Lower leg skin (tissue), 4 donors: ENCODE measurements at regions not wholly inside any gene's neighbourhood (a gene's known extent, or its start where the extent isn't known, plus 50 kb on each side); places are given as distances from the start of the nearest gene placed in this dataset.

Experiments
- DNase-seq, 2 donors: peaks; one replicate each; pipeline ENCODE4 v3.0.0-alpha.2; 2019; ENCODE audit warnings: low spot score in 2 of 2
- H3K4me3 ChIP-seq: fragments of 200-600 bp; sonication (generic); 2 replicates; pipeline ENCODE4 v1.5.1; 2017; ENCODE audit warnings: mild to moderate bottlenecking, low read depth; ENCODE audit not compliant: poor library complexity, severe bottlenecking
- POLR2A ChIP-seq, 2 donors: fragments of 450-650 bp; IDR thresholded peaks; one replicate each; pipeline ENCODE4 v1.6.1; 2016 to 2017; ENCODE audit warnings: antibody characterized with exemption in 2 of 2, mild to moderate bottlenecking in 1 of 2, moderate library complexity in 1 of 2
- WGBS, 2 donors: methylation state at CpG; one replicate each; pipeline ENCODE4 v1.1.5; 2018; 5-methylcytosine and 5-hydroxymethylcytosine counted together
- intact Hi-C: fragments of 100-400 bp; cut with DNase I; formaldehyde crosslinking; loops from one replicate; pipeline ENCODE4 v1.15.0; 2023; ENCODE audit warnings: low total_unique reads
- TF ChIP-seq, protein P1 (sequence below), 3 donors: fragments of 450-650 bp; IDR thresholded peaks; one replicate each; pipeline ENCODE4 v1.5.1; 2016; ENCODE audit warnings: antibody characterized with exemption in 3 of 3, mild to moderate bottlenecking in 3 of 3, moderate library complexity in 2 of 3

DNA sequence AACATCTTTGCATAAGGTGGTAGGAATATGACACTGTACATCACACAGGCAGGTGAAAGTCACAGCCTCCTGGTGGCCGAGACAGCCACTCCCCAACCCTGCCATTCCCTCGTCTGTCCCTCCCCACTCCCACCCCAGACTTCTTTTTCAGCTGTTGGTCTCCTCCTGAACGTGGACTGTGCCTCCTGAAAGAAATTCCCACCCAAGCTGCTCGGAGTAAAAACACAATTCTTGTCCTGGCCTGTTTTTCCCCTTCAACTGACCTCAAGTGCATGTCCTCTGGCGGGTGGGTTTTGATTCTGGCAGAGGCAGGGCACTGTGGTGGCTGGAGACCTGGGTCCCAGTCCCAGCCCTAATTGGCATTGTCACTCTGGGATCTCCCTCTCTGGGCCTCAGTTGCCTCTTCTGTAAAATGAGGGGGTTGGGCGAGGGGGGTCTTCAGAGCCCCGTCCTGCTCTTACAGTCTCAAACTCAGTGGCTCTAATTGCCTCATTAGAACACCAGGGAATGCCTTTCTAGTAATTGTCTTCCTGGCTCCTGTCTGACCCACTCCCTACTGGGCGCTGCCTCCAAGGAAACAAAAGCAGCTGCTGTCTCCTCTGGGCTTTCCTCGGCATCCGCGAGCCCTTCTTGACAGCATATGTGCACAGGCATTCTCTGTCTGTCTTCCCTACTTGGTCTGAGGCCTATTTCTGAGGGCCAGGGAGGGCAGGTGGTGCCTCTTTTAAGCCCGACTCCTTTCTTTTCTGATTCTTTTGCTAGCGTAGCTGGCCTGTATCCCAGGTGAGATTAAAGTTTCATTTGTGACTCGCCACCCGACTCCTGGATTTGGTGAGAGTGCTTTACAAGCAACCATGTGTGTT is 186.6 kb upstream of the RMST start:
- TF ChIP-seq, protein P1, sequence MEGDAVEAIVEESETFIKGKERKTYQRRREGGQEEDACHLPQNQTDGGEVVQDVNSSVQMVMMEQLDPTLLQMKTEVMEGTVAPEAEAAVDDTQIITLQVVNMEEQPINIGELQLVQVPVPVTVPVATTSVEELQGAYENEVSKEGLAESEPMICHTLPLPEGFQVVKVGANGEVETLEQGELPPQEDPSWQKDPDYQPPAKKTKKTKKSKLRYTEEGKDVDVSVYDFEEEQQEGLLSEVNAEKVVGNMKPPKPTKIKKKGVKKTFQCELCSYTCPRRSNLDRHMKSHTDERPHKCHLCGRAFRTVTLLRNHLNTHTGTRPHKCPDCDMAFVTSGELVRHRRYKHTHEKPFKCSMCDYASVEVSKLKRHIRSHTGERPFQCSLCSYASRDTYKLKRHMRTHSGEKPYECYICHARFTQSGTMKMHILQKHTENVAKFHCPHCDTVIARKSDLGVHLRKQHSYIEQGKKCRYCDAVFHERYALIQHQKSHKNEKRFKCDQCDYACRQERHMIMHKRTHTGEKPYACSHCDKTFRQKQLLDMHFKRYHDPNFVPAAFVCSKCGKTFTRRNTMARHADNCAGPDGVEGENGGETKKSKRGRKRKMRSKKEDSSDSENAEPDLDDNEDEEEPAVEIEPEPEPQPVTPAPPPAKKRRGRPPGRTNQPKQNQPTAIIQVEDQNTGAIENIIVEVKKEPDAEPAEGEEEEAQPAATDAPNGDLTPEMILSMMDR (IDR thresholded peaks at IDR 0.05), result no peak
- TF ChIP-seq POLR2A (IDR thresholded peaks at IDR 0.05), result no peak
- DNase-seq, result no peak
- intact Hi-C loops, result no loop called here
- H3K4me3 ChIP-seq, result no peak overlapping the region
- 42 to 45% methylated on average over 15 of the region's 15 CpGs for WGBS, 2 donors

DNA sequence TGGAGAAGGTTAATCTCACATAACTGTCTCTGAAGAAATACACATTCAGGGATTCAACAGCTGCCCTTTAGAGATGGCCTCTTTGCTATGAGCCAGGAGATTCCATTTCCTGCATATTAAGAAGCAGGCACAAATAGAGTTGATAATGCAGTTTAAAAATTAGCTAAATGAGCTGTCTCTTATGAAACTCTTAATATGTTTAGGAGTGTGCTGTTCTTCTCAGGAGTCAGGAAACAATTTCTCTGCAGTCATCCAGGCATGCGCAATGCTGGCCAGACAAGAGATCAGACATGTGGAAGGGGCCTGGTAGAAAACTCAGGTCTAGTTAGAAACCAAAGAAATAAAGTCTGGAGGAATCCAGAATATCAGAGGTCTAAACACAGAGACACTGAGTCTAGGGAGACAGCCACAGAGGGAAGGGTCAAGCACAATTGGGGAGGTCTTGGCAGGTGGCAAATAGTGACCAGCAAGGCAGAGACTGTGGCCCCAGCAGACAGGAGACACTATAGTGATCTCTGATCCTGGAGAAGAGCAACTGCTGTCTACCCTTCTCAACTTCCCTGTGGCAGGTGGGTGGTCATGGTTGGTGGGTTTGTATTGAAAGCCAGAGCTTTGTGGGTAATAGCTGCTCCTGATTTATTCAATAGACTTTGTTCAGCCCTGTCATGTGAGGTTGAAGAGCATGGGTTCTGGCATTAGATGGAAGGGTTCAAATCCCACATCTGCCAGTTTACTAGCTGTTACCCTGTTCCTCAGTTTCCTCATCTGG is 185.8 kb upstream of the RMST start:
- no peak for DNase-seq
- intact Hi-C loops, result no loop called here
- no peak overlapping the region for H3K4me3 ChIP-seq
- WGBS, 2 donors, result 86 to 97% methylated on average over 1 of the region's 1 CpG
- TF ChIP-seq POLR2A (IDR thresholded peaks at IDR 0.05), result no peak
- TF ChIP-seq, protein P1 (IDR thresholded peaks at IDR 0.05), result no peak

DNA sequence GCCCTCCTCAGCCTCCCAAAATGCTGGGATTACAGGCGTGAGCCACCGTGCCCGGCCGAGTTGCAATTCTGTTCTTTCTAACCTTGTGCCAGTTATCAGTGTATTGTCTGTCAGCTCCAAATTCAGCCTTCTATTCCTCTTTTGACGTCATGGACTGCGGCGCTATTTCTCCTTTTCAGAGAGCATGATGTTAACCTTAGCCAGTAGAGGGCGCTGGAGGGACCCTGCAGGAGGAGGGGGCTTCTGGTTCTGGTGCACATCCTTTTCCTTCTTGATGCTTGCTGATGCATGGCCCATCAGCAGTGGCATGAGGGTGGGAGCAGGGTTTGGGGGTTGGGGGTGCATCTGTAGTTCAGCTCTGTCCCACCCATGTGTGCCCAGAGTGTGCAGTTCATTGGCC is 179.3 kb upstream of the RMST start:
- 81 to 82% methylated on average over 8 of the region's 8 CpGs for WGBS, 2 donors
- H3K4me3 ChIP-seq, result no peak overlapping the region
- intact Hi-C loops, result no loop called here
- DNase-seq, result no peak
- no peak for TF ChIP-seq POLR2A (IDR thresholded peaks at IDR 0.05)
- TF ChIP-seq, protein P1 (IDR thresholded peaks at IDR 0.05), result no peak

DNA sequence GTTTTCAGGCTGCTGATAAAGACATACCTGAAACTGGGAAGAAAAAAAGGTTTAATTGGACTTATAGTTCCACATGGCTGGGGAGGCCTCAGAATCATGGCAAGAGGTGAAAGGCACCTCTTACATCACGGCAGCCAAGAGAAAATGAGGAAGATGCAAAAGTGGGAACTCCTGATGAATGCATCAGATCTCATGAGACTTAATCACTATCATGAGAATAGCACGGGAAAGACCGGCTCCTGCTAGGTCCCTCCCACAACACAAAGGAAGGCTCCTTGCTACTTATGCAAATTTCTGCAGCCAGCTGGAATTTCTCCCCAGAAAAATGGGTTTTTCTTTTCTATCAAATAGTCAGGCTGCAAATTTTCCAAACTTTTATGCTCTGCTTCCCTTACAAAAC is 174.1 kb upstream of the RMST start:
- DNase-seq, result no peak
- intact Hi-C loops, result no loop called here
- WGBS, 2 donors, result 68 to 79% methylated on average over 3 of the region's 3 CpGs
- no peak for TF ChIP-seq POLR2A (IDR thresholded peaks at IDR 0.05)
- TF ChIP-seq, protein P1 (IDR thresholded peaks at IDR 0.05), result no peak
- H3K4me3 ChIP-seq, result no peak overlapping the region

DNA sequence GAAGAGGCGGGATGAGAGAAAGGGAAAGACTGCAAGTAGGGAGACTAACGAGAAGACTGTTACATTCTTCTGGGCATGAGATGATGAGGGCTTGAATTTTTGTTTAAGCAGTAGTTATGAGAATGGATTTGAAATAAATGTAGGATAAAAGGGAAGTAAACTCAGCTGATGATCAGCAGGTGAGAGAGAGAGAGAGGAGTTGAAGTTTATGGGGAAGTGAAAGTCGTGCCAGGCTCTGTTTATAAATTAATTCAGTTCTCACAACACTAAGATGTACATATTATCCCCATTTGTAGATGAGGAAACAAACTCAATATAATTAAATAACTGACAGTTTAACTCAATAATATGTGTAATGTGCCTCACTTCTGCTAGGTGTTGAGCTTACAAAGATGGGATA is 170.0 kb upstream of the RMST start:
- WGBS, 2 donors, result 78 to 79% methylated on average over 3 of the region's 3 CpGs
- TF ChIP-seq, protein P1 (IDR thresholded peaks at IDR 0.05), result no peak
- TF ChIP-seq POLR2A (IDR thresholded peaks at IDR 0.05), result no peak
- no peak for DNase-seq
- intact Hi-C loops, result no loop called here
- H3K4me3 ChIP-seq, result no peak overlapping the region
